NCI-H2107 treated with DMSO at 0.1 percent for 48 hours (cell line): ENCODE measurements at regions not wholly inside any gene's neighbourhood (a gene's known extent, or its start where the extent isn't known, plus 50 kb on each side); places are given as distances from the start of the nearest gene placed in this dataset.

Experiments
- DNase-seq: peaks from one replicate; lab custom pipeline; 2025; ENCODE audit not compliant: unreplicated experiment; lab: John Stamatoyannopoulos, UW

DNA sequence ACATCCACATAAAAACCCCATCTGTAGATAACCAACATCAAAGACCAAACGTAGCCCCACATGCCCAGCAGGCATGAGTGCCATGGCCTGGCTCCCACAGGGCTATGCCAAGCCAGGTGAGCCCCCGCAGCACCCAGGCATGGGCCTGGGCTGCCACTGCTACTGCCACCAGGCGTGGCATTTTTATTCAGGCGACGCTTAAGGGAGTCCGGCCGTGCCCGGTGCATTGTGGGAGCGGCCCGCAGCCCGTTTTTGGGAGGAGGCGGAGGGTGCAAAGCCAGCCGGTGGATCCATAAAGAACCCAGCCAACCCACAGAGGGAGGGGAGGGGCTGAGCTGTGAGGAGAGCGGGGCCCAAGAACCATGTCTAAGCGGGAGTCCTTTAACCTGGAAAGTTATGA, 83.6 kb downstream of the XIST start:
- no peak for DNase-seq

DNA sequence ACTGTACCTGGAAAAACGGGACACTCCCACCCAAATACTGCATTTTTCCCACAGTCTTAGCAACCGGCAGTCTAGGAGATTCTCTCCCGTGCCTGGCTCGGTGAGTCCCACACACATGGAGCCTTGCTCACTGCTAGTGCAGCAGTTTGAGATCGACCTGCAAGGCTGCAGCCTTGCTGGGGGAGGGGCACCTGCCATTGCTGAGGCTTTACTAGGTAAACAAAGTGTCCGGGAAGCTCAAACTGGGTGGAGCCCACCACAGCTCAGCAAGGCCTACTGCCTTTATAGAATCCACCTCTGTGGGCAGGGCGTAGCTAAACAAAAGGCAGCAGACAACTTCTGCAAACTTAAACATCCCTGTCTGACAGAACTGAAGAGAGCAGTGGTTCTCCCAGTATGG, 84.4 kb downstream of the XIST start:
- DNase-seq: no peak

DNA sequence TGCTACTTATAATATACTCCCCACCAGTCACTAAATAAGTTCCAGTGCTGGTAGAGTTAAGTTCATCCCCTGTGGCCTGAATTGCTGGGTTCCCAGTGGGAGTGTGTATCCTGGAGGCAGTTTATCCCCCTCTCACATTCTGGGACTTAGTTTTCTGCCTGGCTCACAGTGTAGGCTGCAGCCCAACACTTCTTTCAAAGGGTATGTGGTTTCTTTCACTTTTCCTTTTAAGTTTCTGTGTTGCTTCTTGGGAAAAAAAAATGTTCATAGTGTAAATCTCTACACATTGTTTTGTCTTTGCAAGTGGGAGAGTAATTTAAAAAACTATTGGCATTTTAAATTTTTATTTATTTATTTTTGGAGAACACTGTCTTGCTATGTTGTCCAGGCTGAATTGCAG, 85.5 kb downstream of the XIST start:
- no peak for DNase-seq

DNA sequence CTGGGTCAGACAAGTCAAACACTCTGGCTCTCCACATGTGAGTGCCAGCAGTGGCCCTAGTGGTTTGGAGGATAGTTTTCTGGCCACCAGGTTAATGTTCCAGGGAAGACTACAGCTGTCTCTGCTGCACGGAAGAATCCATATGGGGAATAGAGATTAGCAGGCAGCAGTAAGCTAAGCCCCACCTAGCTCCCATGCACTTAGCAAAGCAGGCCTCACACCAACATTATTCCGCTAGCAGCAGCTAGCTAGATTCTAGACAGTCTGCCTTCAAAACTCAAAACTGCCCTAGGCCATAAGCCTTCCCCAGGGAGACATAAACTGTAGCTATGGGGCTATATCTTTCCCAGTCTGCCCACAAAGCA, 86.1 kb downstream of the XIST start:
- DNase-seq: no peak

DNA sequence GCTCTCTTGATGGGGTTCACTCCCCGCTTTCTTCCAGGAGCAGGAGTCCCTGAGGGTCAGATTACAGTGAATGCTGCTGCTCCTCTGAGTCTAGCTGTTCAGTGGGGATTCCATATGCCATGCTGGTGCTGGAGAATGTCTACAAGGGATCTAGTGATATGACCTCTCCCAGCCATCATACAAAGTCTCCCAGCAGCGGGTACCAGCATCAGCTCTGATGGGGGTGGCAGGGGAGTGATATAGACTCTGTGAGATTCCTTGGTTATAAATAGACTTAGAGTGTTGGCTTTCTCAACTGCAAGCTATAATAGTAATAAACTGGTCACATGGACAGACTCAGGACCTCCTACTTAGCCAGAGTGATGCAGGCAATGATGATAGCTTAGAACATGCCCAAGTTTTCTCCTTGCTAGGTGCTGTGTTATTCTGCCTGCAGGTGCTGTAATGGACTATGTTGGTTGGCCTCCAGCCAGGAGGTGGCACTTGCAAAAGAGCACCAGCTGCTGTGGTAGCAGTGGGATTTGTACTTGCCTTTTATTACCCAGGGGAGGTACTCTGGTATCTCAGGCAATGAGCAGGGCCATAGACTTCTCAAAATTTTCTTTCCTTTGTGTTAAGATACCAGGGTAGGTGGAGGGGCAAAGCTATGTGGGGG, 86.6 kb downstream of the XIST start:
- peak; percentile 73 for DNase-seq

DNA sequence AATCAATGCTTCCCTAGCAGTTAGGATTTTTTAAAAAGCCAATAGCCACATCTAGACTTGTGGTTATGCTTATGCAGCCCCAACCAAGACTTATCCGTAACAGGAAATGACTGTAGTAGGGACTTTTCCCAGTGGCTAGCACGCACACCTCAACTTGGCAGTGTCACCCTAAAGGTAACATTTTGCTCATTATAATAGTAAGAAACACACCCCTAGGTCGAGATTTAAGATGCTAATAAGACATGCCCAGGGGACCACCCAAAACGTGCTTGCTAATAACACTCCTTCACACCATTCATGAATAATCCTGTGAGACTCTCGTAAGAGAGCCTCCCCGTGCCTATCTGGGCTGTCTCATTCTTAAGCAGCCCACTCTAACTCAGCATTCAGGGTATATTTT, 94.3 kb downstream of the XIST start:
- DNase-seq: no peak
